ENCODE measurements at regions not wholly inside any gene's neighbourhood (a gene's known extent, or its start where the extent isn't known, plus 50 kb on each side); places are given as distances from the start of the nearest gene placed in this dataset.

DNA sequence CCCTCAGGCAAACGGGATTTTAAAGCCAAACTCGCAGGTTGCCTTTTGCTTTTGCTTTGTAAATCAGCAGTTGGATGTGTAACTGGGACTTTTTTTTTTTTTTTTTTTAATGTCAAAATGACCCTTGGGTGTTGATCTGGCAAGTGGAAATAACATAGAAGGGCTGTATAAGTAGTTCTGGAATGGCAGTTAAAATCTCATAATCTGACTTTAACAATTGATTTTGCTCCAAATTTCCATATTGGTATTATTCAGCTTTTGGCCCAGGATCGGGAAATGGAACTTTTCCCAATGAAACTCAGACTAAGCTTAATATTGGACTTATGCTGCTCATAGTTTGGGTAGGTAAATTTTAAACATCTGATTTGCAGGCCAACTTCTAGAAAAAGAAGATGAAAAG is 346.8 kb upstream of the NUDT12 start:
- Mint-ChIP-seq H3K4me1 (no peaks in the 10 kb centered on the region), H3K36me3 (no peaks in the 10 kb centered on the region), H3K27me3 (ENCODE audit: low read depth in 2 of 2) (no peaks in the 10 kb centered on the region), H3K4me3 (no peak overlapping the region), H3K9me3 (peaks cover 2 to 8% of the 10 kb centered on the region in 2 donors), H3K27ac (no peak overlapping the region)
- Histone ChIP-seq H3K4me1 (ENCODE audit: control insufficient read depth, insufficient read depth, low read length) (no peaks in the 10 kb centered on the region), H3K27me3 (ENCODE audit: control insufficient read depth, insufficient read depth, low read length) (no peaks in the 10 kb centered on the region), H3K36me3 (ENCODE audit: control insufficient read depth, insufficient read depth, low read length) (no peaks in the 10 kb centered on the region), H3K9me3 (ENCODE audit: control insufficient read depth, insufficient read depth, low read length) (no peaks in the 10 kb centered on the region), H3K27ac (ENCODE audit: low read length) (no peak overlapping the region), H3K4me3 (ENCODE audit: low read length) (no peak overlapping the region)
- no peak for DNase-seq
- ATAC-seq: no peak
- intact Hi-C loops (cut with micrococcal nuclease): no loop called here
- TF ChIP-seq, protein P1, sequence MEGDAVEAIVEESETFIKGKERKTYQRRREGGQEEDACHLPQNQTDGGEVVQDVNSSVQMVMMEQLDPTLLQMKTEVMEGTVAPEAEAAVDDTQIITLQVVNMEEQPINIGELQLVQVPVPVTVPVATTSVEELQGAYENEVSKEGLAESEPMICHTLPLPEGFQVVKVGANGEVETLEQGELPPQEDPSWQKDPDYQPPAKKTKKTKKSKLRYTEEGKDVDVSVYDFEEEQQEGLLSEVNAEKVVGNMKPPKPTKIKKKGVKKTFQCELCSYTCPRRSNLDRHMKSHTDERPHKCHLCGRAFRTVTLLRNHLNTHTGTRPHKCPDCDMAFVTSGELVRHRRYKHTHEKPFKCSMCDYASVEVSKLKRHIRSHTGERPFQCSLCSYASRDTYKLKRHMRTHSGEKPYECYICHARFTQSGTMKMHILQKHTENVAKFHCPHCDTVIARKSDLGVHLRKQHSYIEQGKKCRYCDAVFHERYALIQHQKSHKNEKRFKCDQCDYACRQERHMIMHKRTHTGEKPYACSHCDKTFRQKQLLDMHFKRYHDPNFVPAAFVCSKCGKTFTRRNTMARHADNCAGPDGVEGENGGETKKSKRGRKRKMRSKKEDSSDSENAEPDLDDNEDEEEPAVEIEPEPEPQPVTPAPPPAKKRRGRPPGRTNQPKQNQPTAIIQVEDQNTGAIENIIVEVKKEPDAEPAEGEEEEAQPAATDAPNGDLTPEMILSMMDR (IDR thresholded peaks at IDR 0.05): no peak
- WGBS (ENCODE audit: insufficient coverage): 71% methylated on average over 2 of the region's 3 CpGs

DNA sequence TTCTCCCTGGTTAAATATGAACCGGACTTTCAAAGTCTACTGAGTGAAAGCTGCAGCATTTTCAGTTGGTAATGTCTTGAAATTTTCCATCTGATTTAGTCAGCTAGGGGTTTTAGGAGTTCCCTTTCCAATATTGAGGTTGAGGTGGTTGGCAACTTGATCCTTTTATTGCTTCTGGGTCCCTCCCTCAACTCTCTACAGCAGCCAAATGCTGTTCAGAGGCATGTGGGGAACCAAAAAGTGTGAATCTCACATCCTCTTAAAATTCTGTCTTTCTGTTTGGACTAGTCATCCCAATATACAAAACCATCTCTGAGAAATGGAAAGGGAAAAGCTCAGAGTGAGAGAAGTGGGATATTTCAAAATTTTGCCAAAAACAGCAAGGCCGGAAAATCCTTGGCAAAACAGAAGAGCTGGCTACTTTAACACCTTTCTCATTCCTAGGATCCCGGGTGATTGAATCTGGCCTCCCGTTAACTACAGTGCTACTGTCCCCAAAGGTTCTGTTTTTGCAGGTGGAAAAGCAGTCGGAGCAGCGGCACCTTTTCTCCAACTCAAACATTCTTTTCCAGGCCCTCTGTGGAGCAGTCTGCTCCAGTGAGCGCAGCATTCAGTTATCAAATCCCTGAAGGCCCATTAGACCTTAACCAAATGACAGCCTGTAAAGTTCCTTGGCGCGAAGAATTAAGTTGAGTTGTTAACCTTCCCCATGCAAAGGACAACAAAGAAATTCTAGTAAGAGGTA is 345.9 kb upstream of the NUDT12 start:
- Mint-ChIP-seq H3K27me3 (ENCODE audit: low read depth in 2 of 2) (no peaks in the 10 kb centered on the region), H3K36me3 (no peaks in the 10 kb centered on the region), H3K4me1 (no peaks in the 10 kb centered on the region), H3K9me3 (peaks cover 2 to 14% of the 10 kb centered on the region in 2 donors), H3K4me3 (no peak overlapping the region), H3K27ac (no peak overlapping the region)
- WGBS (ENCODE audit: insufficient coverage): 71% methylated on average over 7 of the region's 9 CpGs
- H3K4me1 ChIP-seq (ENCODE audit: control insufficient read depth, insufficient read depth, low read length): no peaks in the 10 kb centered on the region
- H3K27ac ChIP-seq (ENCODE audit: low read length): no peak overlapping the region
- DNase-seq (no peak), ATAC-seq (no peak)
- no peaks in the 10 kb centered on the region for H3K36me3 ChIP-seq (ENCODE audit: control insufficient read depth, insufficient read depth, low read length)
- H3K4me3 ChIP-seq (ENCODE audit: low read length): no peak overlapping the region
- H3K27me3 ChIP-seq (ENCODE audit: control insufficient read depth, insufficient read depth, low read length): no peaks in the 10 kb centered on the region
- intact Hi-C loops (cut with micrococcal nuclease): no loop called here
- TF ChIP-seq, protein P1 (IDR thresholded peaks at IDR 0.05): no peak
- no peaks in the 10 kb centered on the region for H3K9me3 ChIP-seq (ENCODE audit: control insufficient read depth, insufficient read depth, low read length)

DNA sequence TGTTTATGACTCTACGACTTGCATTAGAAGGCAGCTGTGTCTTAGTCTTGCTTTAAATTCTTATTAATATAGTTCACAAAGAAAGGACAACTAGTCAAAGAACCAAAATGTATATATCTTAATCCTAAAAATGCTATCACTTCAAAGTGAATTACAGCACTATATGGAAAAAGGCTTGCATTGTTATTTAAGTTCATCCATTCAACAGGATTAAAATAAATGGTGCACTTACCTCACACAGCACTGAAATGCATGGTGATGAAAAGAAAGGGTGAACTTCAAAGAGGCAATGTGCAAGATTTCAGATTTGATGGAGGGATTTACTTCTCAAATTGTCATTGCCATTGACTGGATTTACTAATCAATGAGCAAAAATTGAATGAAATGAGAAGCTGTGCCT is 344.4 kb upstream of the NUDT12 start:
- no peaks in the 10 kb centered on the region for H3K27me3 Mint-ChIP-seq (ENCODE audit: low read depth in 2 of 2)
- Histone ChIP-seq H3K9me3 (ENCODE audit: control insufficient read depth, insufficient read depth, low read length) (no peaks in the 10 kb centered on the region), H3K4me3 (ENCODE audit: low read length) (no peak overlapping the region), H3K4me1 (ENCODE audit: control insufficient read depth, insufficient read depth, low read length) (no peaks in the 10 kb centered on the region), H3K27me3 (ENCODE audit: control insufficient read depth, insufficient read depth, low read length) (no peaks in the 10 kb centered on the region), H3K36me3 (ENCODE audit: control insufficient read depth, insufficient read depth, low read length) (no peaks in the 10 kb centered on the region), H3K27ac (ENCODE audit: low read length) (no peak overlapping the region)
- intact Hi-C loops (cut with micrococcal nuclease): no loop called here
- H3K4me1 Mint-ChIP-seq: no peaks in the 10 kb centered on the region
- no peak overlapping the region for H3K4me3 Mint-ChIP-seq
- no peaks in the 10 kb centered on the region for H3K36me3 Mint-ChIP-seq
- H3K9me3 Mint-ChIP-seq: peaks cover 2 to 15% of the 10 kb centered on the region in 2 donors
- no peak overlapping the region for H3K27ac Mint-ChIP-seq
- DNase-seq: no peak
- TF ChIP-seq, protein P1 (IDR thresholded peaks at IDR 0.05): no peak
- no CpG with 5 or more reads among the region's 1 CpG for WGBS (ENCODE audit: insufficient coverage)
- ATAC-seq: no peak

DNA sequence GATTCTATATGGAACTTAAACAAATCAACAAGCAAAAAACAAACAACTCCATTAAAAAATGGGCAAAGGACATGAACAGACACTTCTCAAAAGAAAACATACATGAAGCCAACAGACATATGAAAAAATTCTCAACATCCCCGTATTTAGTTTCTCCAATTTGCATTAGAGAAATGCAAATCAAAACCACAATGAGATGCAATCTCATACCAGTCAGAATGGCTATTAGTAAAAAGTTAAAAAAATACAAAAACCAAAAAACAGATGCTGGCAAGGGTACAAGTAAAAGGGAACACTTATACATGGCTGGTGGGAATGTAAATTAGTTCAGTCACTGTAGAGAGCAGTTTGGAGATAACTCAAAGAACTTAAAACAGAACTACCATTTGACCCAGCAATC is 342.1 kb upstream of the NUDT12 start:
- Mint-ChIP-seq H3K4me3 (no peak overlapping the region), H3K36me3 (no peaks in the 10 kb centered on the region), H3K4me1 (no peaks in the 10 kb centered on the region), H3K27ac (no peak overlapping the region), H3K27me3 (ENCODE audit: low read depth in 2 of 2) (no peaks in the 10 kb centered on the region), H3K9me3 (peaks cover 5 to 14% of the 10 kb centered on the region in 2 donors)
- no peaks in the 10 kb centered on the region for H3K36me3 ChIP-seq (ENCODE audit: control insufficient read depth, insufficient read depth, low read length)
- TF ChIP-seq, protein P1 (IDR thresholded peaks at IDR 0.05): no peak
- no peaks in the 10 kb centered on the region for H3K27me3 ChIP-seq (ENCODE audit: control insufficient read depth, insufficient read depth, low read length)
- intact Hi-C loops (cut with micrococcal nuclease): no loop called here
- peaks cover 5% of the 10 kb centered on the region for H3K9me3 ChIP-seq (ENCODE audit: control insufficient read depth, insufficient read depth, low read length)
- ATAC-seq: no peak
- H3K4me1 ChIP-seq (ENCODE audit: control insufficient read depth, insufficient read depth, low read length): no peaks in the 10 kb centered on the region
- no peak overlapping the region for H3K27ac ChIP-seq (ENCODE audit: low read length)
- no peak for DNase-seq
- no peak overlapping the region for H3K4me3 ChIP-seq (ENCODE audit: low read length)
- 100% methylated on average over 1 of the region's 1 CpG for WGBS (ENCODE audit: insufficient coverage)

Measured in natural killer cell (primary cell).